ENCODE measurements at regions not wholly inside any gene's neighbourhood (a gene's known extent, or its start where the extent isn't known, plus 50 kb on each side); places are given as distances from the start of the nearest gene placed in this dataset.

GRCh38 chr16:61214780-61215179, 821.5 kb downstream of the CDH8 start:
- TF ChIP-seq CTCF (conservative IDR thresholded peaks at IDR 0.05) (no peak), EZH2 (IDR thresholded peaks at IDR 0.05; ENCODE audit: low read depth) (no peak)

All from PC-9 (cell line).